Thyroid gland (tissue), 4 donors: ENCODE measurements at regions not wholly inside any gene's neighbourhood (a gene's known extent, or its start where the extent isn't known, plus 50 kb on each side); places are given as distances from the start of the nearest gene placed in this dataset.

Source experiments
- POLR2A ChIP-seq, 2 donors: fragments of 450-650 bp; IDR thresholded peaks; one replicate each; pipeline ENCODE4 v1.6.1; 2017; ENCODE audit warnings: antibody characterized with exemption in 2 of 2, mild to moderate bottlenecking in 2 of 2, moderate library complexity in 1 of 2
- TF ChIP-seq, protein P1 (sequence below), 6 experiments: fragments of 200-600 bp in 3 of 6; fragments of 450-650 bp in 3 of 6; sonication (generic) in 3 of 6; IDR thresholded peaks; one replicate each; pipeline ENCODE4 v1.5.1; 2016 to 2019; ENCODE audit warnings: antibody characterized with exemption in 6 of 6, mild to moderate bottlenecking in 2 of 6, inconsistent platforms in 1 of 6, moderate library complexity in 1 of 6

DNA sequence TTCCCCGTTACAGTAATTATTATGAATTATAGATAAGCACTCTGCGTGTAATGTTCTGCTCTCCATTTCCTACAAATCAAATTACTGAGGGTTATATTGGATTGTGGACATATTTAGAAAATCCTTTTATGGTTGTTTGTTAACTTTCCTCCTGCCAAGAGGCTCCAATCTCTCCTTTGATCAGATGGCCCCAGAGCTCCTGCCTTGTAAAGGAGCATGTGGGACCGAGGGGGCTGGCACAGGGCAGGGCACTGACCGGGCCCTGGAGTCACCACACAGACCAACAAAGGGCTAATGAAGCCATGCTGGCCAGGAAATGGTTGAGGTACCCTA lies 415.9 kb downstream of the EFNA5 start:
- TF ChIP-seq, protein P1, sequence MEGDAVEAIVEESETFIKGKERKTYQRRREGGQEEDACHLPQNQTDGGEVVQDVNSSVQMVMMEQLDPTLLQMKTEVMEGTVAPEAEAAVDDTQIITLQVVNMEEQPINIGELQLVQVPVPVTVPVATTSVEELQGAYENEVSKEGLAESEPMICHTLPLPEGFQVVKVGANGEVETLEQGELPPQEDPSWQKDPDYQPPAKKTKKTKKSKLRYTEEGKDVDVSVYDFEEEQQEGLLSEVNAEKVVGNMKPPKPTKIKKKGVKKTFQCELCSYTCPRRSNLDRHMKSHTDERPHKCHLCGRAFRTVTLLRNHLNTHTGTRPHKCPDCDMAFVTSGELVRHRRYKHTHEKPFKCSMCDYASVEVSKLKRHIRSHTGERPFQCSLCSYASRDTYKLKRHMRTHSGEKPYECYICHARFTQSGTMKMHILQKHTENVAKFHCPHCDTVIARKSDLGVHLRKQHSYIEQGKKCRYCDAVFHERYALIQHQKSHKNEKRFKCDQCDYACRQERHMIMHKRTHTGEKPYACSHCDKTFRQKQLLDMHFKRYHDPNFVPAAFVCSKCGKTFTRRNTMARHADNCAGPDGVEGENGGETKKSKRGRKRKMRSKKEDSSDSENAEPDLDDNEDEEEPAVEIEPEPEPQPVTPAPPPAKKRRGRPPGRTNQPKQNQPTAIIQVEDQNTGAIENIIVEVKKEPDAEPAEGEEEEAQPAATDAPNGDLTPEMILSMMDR (IDR thresholded peaks at IDR 0.05): no peak
- TF ChIP-seq POLR2A (IDR thresholded peaks at IDR 0.05): no peak
